SKM-1 (cell line): ENCODE measurements at regions not wholly inside any gene's neighbourhood (a gene's known extent, or its start where the extent isn't known, plus 50 kb on each side); places are given as distances from the start of the nearest gene placed in this dataset.
"Not testable (repeated sequence)": the region's sequence is repeated elsewhere in the genome, so short reads cannot be mapped to it uniquely, and the experiment has no call there.

Experiments used
- DNase-seq: peaks from one replicate; lab custom pipeline; 2025; ENCODE audit not compliant: unreplicated experiment; lab: John Stamatoyannopoulos, UW

GRCh38 chr4:170231377-170231776, 141.6 kb upstream of the AADAT start:
- no peak for DNase-seq

GRCh38 chr4:170230242-170230641, 140.5 kb upstream of the AADAT start:
- no peak for DNase-seq

GRCh38 chr4:170229006-170229405, 139.2 kb upstream of the AADAT start:
- no peak for DNase-seq

- DNase-seq: no peak
Observed at GRCh38 chr4:170227928-170228327, 138.2 kb upstream of the AADAT start.

GRCh38 chr4:170226288-170226687, 136.5 kb upstream of the AADAT start:
- no peak for DNase-seq

GRCh38 chr4:170214731-170215130, 125.0 kb upstream of the AADAT start:
- no peak for DNase-seq

GRCh38 chr4:170214101-170214500, 124.3 kb upstream of the AADAT start:
- DNase-seq: no peak

- peak; percentile 94 for DNase-seq
Observed at GRCh38 chr4:170202721-170203120, 113.0 kb upstream of the AADAT start.

GRCh38 chr4:170198747-170199146, 109.0 kb upstream of the AADAT start:
- DNase-seq: no peak

- DNase-seq: peak; percentile 76
Observed at GRCh38 chr4:170194794-170195193, 105.0 kb upstream of the AADAT start.

- no peak for DNase-seq
Observed at GRCh38 chr4:170193496-170193895, 103.7 kb upstream of the AADAT start.

- DNase-seq: no peak
Observed at GRCh38 chr4:170190265-170190664, 100.5 kb upstream of the AADAT start.

- DNase-seq: no peak
Observed at GRCh38 chr4:170170861-170171260, 81.1 kb upstream of the AADAT start.

GRCh38 chr4:170169699-170170098, 79.9 kb upstream of the AADAT start:
- no peak for DNase-seq

- DNase-seq: no peak
Observed at GRCh38 chr4:170167678-170168077, 77.9 kb upstream of the AADAT start.

GRCh38 chr4:170166193-170166592, 76.4 kb upstream of the AADAT start:
- not testable (repeated sequence) for DNase-seq

- DNase-seq: no peak
Observed at GRCh38 chr4:170162416-170162815, 72.7 kb upstream of the AADAT start.

- DNase-seq: no peak
Observed at GRCh38 chr4:170157670-170158069, 67.9 kb upstream of the AADAT start.

- no peak for DNase-seq
Observed at GRCh38 chr4:170145120-170145519, 55.4 kb upstream of the AADAT start.

- no peak for DNase-seq
Observed at GRCh38 chr4:170139764-170140163, 50.0 kb upstream of the AADAT start.
